RWPE2 (cell line): ENCODE measurements at regions not wholly inside any gene's neighbourhood (a gene's known extent, or its start where the extent isn't known, plus 50 kb on each side); places are given as distances from the start of the nearest gene placed in this dataset.
A peak's percentile ranks its signal among the peaks of the same experiment; 100 is the strongest.

Experiments used
- ATAC-seq: fragments of 200-7000 bp; cut with Tn5 transposase; 3 replicates; pipeline ENCODE4 v1.9.1; 2021; ENCODE audit warnings: low read depth
- DNase-seq: peaks from one replicate; pipeline ENCODE4 v3.0.0-alpha.2; 2020; ENCODE audit warnings: low spot score
- H3K27ac ChIP-seq: fragments of 450-650 bp; 2 replicates; pipeline ENCODE4 v1.5.1; 2017; ENCODE audit warnings: mild to moderate bottlenecking; ENCODE audit not compliant: poor library complexity, severe bottlenecking
- H3K27me3 ChIP-seq: fragments of 250-450 bp; sonication (Bioruptor Pico); 2 replicates; pipeline ENCODE4 v1.5.1; 2021; ENCODE audit warnings: mild to moderate bottlenecking, moderate library complexity; ENCODE audit not compliant: insufficient read depth, poor library complexity, severe bottlenecking
- H3K36me3 ChIP-seq: fragments of 250-450 bp; sonication (Bioruptor Pico); 2 replicates; pipeline ENCODE4 v1.5.1; 2020; ENCODE audit warnings: low read depth, mild to moderate bottlenecking, moderate library complexity
- H3K4me1 ChIP-seq: fragments of 250-450 bp; sonication (Bioruptor Pico); 2 replicates; pipeline ENCODE4 v1.5.1; 2021; ENCODE audit warnings: mild to moderate bottlenecking, moderate library complexity; ENCODE audit not compliant: insufficient read depth, poor library complexity, severe bottlenecking
- H3K4me3 ChIP-seq: fragments of 250-450 bp; sonication (Bioruptor Pico); 2 replicates; pipeline ENCODE4 v1.5.1; 2021; ENCODE audit warnings: mild to moderate bottlenecking, moderate library complexity; ENCODE audit not compliant: severe bottlenecking
- H3K9me3 ChIP-seq: fragments of 250-450 bp; sonication (Bioruptor Pico); 2 replicates; pipeline ENCODE4 v1.5.1; 2021; ENCODE audit warnings: mild to moderate bottlenecking, moderate library complexity; ENCODE audit not compliant: severe bottlenecking
- CTCF ChIP-seq: fragments of 450-650 bp; IDR thresholded peaks from one replicate; pipeline ENCODE4 v1.5.1; 2017; ENCODE audit warnings: mild to moderate bottlenecking, moderate library complexity; ENCODE audit not compliant: poor library complexity, severe bottlenecking

GRCh38 chr2:196309691-196310090, 138.3 kb upstream of the STK17B start:
- TF ChIP-seq CTCF, result no peak
- H3K36me3 ChIP-seq, result no peaks in the 10 kb centered on the region
- no peaks in the 10 kb centered on the region for H3K27me3 ChIP-seq
- H3K27ac ChIP-seq, result no peak overlapping the region
- H3K9me3 ChIP-seq, result no peaks in the 10 kb centered on the region
- no peaks in the 10 kb centered on the region for H3K4me1 ChIP-seq
- ATAC-seq (no peak), DNase-seq (no peak)
- no peak overlapping the region for H3K4me3 ChIP-seq

- no peak for TF ChIP-seq CTCF
- no peak for DNase-seq
- Histone ChIP-seq H3K9me3 (no peaks in the 10 kb centered on the region), H3K36me3 (no peaks in the 10 kb centered on the region), H3K27me3 (no peaks in the 10 kb centered on the region), H3K4me1 (peaks cover 12% of the 10 kb centered on the region), H3K27ac (no peak overlapping the region), H3K4me3 (no peak overlapping the region)
- ATAC-seq, result no peak
Measured at GRCh38 chr2:196314157-196314556, 142.8 kb upstream of the STK17B start.

DNA sequence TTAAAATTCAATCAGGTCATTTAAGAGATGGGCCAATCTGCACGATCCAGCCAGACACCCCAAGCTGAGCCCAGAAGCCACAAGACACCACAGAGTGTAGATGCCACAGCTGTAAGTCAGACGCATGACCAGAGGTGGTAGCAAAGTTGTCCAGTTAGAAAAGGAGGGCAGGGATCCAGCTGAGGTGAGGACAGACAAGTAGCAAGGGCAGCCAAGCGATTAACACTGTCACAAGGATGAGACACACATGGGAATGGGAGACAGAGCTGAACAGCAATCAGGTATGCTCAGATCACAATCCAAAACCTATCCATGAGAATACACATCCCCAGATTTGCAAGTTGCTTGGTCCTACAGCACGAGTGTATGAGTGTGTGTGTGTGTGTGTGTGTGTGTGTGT, 143.4 kb upstream of the STK17B start:
- Histone ChIP-seq H3K27me3 (no peaks in the 10 kb centered on the region), H3K27ac (no peak overlapping the region), H3K4me1 (peaks cover 12% of the 10 kb centered on the region), H3K36me3 (no peaks in the 10 kb centered on the region), H3K9me3 (no peaks in the 10 kb centered on the region), H3K4me3 (no peak overlapping the region)
- ATAC-seq (no peak), DNase-seq (no peak)
- TF ChIP-seq CTCF, result no peak

DNA sequence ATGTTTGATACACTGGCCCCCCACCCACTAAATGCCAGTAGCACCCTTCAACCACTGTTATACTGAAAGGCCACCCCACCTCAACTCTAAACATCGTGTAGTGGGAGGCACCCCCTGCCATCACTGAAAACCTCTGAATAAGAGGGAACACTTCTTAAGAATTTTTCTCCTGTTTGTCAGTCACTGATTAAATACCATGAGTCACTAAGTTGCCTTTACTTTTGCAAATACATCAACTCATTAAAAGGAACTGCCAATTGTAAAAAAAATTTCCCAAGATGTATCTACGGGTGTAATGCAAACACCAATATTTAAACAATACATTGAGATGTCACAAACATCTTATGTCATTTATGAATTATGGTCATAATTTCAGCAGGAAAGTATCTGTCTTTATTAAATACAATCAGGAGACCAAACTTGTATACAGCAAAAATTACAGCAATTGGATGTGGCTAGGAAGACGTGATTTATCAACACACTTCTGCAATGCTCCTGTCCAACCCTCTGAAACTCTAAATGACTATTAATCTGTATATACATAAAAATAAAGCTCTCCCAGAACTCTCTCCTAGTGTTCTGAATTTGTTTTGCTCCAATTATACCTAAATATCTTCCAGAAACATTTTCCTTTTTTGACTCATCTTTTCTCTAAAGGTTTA, 144.1 kb upstream of the STK17B start:
- H3K4me3 ChIP-seq, result no peak overlapping the region
- no peak overlapping the region for H3K27ac ChIP-seq

More for the DNA sequence above, 144.1 kb upstream of the STK17B start:
- DNase-seq, result no peak
- ATAC-seq, result peak; percentile 92
- no peak for TF ChIP-seq CTCF
- H3K36me3 ChIP-seq, result no peaks in the 10 kb centered on the region
- H3K9me3 ChIP-seq, result no peaks in the 10 kb centered on the region
- peaks cover 12% of the 10 kb centered on the region for H3K4me1 ChIP-seq
- no peaks in the 10 kb centered on the region for H3K27me3 ChIP-seq
